VCaP (cell line): ENCODE measurements at regions not wholly inside any gene's neighbourhood (a gene's known extent, or its start where the extent isn't known, plus 50 kb on each side); places are given as distances from the start of the nearest gene placed in this dataset.

ENCODE experiments used
- H3K27ac ChIP-seq: fragments of 450-650 bp; 2 replicates; pipeline ENCODE4 v1.5.1; 2017
- TF ChIP-seq, protein P1 (sequence below): fragments of 450-650 bp; conservative IDR thresholded peaks from 2 replicates; pipeline ENCODE4 v1.5.1; 2017; ENCODE audit warnings: mild to moderate bottlenecking, moderate library complexity

DNA sequence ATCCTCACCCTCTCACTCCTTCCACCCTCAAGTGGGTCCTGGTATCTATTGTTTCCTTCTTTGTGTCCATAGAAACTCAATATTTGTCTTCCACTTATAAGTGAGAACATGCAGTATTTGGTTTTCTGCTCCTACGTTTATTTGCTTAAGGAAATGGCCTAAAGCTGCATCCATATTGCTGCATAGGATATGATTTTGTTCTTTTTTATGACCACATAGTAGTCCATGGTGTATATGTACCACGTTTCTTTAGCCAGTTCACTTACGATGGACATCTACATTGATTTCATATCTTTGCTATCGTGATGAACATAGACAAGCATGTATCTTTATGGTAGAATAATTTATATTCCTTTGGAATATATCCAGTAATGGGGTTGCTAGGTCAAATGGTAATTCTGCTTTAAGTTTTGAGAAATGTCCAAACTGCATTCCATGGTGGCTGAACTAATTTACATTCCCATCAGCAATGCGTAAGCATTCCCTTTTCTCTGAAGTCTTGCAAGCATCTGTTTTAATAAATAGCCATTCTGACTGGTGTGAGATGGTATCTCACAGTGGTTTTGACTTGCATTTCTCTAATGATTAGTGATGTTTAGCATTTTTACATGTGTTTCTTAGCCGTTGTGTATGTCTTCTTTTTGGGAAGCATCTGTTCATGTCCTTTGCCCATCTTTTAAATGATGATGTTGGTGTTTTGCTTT is 650.2 kb downstream of the ZNF385D start:
- H3K27ac ChIP-seq, result no peak overlapping the region
- TF ChIP-seq, protein P1, sequence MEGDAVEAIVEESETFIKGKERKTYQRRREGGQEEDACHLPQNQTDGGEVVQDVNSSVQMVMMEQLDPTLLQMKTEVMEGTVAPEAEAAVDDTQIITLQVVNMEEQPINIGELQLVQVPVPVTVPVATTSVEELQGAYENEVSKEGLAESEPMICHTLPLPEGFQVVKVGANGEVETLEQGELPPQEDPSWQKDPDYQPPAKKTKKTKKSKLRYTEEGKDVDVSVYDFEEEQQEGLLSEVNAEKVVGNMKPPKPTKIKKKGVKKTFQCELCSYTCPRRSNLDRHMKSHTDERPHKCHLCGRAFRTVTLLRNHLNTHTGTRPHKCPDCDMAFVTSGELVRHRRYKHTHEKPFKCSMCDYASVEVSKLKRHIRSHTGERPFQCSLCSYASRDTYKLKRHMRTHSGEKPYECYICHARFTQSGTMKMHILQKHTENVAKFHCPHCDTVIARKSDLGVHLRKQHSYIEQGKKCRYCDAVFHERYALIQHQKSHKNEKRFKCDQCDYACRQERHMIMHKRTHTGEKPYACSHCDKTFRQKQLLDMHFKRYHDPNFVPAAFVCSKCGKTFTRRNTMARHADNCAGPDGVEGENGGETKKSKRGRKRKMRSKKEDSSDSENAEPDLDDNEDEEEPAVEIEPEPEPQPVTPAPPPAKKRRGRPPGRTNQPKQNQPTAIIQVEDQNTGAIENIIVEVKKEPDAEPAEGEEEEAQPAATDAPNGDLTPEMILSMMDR, result no peak

DNA sequence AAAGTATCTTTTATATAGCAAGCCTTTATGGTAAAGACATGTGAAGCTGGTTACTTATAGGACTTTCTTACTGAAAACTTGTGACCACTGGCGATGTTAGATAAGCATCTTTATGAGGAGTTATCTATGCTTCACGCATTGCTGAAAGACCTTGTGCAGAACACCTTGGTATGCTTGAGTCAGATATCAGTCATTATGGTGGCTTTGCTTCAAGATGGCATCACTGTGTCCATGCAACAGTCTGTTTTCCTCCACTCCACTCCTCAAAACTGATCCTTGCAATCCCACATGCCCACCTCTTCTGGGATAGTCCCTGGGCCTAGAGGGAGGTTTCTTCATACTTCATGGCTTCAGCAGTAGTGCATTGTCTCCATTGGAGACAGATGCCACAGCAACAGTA is 656.3 kb downstream of the ZNF385D start:
- TF ChIP-seq, protein P1, result no peak
- no peak overlapping the region for H3K27ac ChIP-seq

DNA sequence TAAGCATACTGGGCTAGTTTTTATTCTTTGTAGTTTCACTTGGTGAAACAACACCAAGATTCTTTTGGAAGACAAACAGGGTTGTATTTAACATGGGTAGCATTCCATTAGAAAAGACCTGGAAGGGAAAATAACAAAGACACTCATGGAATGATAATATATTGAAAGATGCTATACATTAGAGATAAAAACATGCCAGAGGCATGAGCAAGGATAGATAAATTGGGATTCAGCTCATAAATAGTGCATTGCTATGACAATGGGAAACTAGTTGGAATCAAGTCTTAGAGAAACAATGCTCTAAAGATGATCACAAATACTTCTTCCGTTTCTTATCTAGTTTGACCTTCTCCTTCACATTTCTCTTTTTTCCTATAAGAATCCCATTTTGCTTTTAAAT is 677.4 kb downstream of the ZNF385D start:
- no peak overlapping the region for H3K27ac ChIP-seq
- TF ChIP-seq, protein P1, result no peak

DNA sequence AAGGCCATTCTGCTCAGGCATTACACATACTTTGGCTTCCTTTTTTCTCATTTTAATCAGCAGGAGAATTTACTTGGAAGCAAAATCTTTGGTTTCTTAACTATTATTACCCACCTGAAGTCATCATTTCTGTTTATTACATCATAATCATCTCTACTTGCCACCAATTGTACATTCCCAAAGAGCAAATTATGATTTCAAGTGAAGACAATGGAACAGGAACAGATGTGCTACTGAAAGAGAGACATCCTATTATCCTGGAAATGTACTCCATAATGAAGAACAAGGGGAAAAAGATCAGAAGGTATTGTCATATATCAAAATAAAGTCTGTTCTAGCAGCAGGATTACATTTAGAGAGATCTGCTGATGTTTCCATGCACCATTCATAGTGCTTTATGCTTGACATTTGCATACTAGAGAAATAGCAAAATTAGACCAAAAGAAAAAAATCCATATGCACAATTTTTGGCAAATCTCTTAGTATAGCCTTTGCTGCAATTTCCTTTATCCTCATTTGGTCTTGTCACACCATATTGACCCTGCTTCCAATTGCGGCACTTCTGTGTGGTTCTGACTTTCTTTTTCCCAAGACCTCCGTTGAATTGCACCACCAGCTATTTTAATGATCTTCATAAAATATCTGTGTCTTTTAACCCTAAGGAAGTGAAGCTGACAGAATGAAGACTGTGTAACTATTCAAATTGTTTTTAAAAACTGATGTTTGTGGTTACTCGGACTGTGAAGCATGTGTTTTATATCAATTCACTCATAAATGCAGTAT is 683.8 kb downstream of the ZNF385D start:
- no peak overlapping the region for H3K27ac ChIP-seq
- TF ChIP-seq, protein P1, result no peak

DNA sequence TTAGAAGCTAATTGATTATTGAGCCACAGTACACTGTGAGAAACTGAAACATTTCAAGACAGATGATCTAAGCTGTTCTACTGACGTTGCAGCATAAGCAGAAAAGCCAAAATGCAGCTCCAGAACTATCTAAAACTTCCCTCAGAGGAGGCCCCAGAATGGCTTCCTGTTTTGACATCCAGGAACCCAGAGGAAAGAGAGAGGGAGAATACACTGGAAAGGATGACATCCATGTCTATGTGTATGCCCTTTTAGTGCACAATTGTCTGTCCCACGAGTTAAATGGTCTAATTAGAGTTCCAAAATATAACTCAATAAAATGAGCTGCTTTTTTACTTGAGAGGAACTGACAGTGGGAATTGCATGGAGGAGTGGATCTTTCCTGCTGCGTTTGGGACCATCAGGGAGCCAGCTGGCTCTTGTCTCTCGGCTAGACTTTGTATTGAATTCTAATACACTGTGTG is 688.1 kb downstream of the ZNF385D start:
- TF ChIP-seq, protein P1, result no peak
- H3K27ac ChIP-seq, result no peak overlapping the region

DNA sequence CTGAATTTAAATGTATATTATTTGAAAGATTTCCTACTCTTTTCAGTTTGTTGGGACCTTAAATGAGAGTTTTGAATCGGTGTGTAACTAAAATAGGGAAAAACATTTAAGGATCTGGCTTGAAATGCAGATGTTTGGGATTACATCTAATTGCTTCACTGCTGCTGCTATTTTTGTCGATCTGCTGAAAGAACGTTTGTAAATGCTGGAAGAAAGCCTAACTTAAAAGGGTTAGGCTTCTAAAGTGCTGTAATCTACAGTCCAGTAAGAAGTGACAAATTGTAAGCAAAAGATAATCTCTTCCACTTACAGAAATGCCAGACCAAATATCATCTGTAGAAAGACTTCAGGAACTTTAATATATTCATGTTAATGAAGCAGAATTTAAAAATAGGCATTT is 691.6 kb downstream of the ZNF385D start:
- no peak overlapping the region for H3K27ac ChIP-seq
- TF ChIP-seq, protein P1, result no peak

DNA sequence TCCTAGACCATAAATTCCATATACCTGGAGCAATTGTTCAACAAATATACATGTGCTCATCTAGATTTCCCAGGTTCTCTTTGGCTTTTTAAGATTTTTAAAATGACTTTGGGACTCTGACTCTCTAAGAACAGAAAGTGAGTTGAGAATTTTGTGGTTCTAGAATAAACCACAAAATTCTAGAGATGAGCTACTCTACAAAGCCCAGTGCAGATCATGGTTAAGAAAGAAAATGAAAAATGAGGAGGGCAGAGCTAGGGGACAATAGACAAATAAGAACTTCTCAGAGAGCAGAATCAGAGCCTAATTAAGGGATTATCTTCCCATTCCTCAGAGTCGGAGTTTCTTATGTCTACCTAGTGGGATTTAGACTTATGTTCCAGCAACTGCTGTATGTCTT is 694.7 kb downstream of the ZNF385D start:
- TF ChIP-seq, protein P1, result no peak
- no peak overlapping the region for H3K27ac ChIP-seq
